ENCODE measurements at regions not wholly inside any gene's neighbourhood (a gene's known extent, or its start where the extent isn't known, plus 50 kb on each side); places are given as distances from the start of the nearest gene placed in this dataset.

GRCh38 chr10:120386896-120387295, 70.1 kb upstream of the PLPP4 start:
- no peak for FAIRE-seq

GRCh38 chr10:120387326-120387725, 69.7 kb upstream of the PLPP4 start:
- no peak for FAIRE-seq

- FAIRE-seq = no peak
Measured at GRCh38 chr10:120392245-120392644, 64.8 kb upstream of the PLPP4 start.

- FAIRE-seq = no peak
Measured at GRCh38 chr10:120392671-120393079, 64.4 kb upstream of the PLPP4 start.

GRCh38 chr10:120394446-120394845, 62.6 kb upstream of the PLPP4 start:
- no peak for FAIRE-seq

GRCh38 chr10:120396228-120396627, 60.8 kb upstream of the PLPP4 start:
- no peak for FAIRE-seq

GRCh38 chr10:120398180-120398579, 58.8 kb upstream of the PLPP4 start:
- no peak for FAIRE-seq

GRCh38 chr10:120400601-120401000, 56.4 kb upstream of the PLPP4 start:
- no peak for FAIRE-seq

GRCh38 chr10:120402147-120402766, 54.8 kb upstream of the PLPP4 start:
- FAIRE-seq = no peak

GRCh38 chr10:120403109-120403508, 53.9 kb upstream of the PLPP4 start:
- no peak for FAIRE-seq

GRCh38 chr10:120406376-120406775, 50.7 kb upstream of the PLPP4 start:
- no peak for FAIRE-seq
